ENCODE measurements at regions not wholly inside any gene's neighbourhood (a gene's known extent, or its start where the extent isn't known, plus 50 kb on each side); places are given as distances from the start of the nearest gene placed in this dataset.

GRCh38 chr3:174675406-174675805, 183.7 kb upstream of the NAALADL2 start:
- no peak for DNase-seq

GRCh38 chr3:174681784-174682183, 177.3 kb upstream of the NAALADL2 start:
- DNase-seq: no peak

DNA sequence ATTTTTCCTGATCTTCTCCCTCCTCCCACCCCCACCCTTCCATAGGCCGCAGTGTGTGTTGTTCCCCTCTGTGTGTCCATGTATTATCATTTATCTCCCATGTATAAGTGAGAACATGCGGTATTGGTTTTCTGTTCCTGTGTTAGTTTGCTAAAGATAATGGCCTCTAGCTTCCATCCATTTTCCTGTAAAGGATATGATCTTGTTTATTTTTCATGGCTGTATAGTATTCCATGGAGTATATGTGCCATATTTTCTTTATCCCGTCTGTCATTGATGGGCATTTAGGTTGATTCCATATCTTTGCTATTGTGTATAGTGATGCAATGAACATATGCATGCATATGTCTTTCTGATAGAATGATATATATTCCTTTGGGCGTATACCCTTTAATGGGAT, 173.3 kb upstream of the NAALADL2 start:
- no peak for DNase-seq

DNA sequence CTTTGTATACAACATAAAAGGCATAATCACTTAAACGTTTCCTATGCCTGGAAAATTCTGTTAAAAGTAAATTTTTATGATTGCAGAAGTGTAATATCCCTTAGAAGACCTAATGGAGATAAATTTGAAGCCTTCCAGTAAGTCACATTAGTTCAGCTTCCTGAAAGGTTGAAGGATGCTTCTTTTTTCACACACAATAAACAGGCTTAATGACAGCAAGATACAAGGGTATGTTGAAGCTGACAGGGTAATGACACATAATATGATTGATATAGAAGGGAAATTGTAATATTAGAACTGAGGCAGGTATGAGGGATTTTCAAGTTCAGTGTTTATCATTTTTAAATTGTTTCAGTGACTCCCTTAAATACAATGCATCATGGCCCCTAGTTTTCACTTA, 161.8 kb upstream of the NAALADL2 start:
- DNase-seq: no peak

DNA sequence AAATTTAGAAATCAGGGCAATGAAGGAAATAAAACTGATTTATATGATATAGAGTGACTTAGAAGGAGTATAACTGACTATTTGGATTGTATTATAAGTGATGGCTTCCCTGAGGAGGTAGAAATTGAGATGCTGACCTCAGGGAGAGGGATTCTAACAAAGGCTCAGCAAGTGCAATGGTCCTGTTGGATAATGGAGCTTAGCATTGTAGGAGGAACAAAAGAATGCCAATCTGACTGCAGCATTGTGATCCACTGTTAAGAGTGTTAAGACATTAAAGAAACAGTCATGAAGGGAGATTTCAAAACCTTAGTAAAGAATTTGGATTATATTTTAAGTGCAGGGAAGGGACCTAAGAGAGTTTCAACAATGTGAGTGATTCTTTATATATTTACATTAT, 158.4 kb upstream of the NAALADL2 start:
- no peak for DNase-seq

- no peak for DNase-seq
Measured at GRCh38 chr3:174710612-174711011, 148.5 kb upstream of the NAALADL2 start.

- no peak for DNase-seq
Measured at GRCh38 chr3:174715386-174715785, 143.7 kb upstream of the NAALADL2 start.

GRCh38 chr3:174716956-174717505, 142.1 kb upstream of the NAALADL2 start:
- no peak for DNase-seq

GRCh38 chr3:174720717-174721116, 138.4 kb upstream of the NAALADL2 start:
- no peak for DNase-seq

DNA sequence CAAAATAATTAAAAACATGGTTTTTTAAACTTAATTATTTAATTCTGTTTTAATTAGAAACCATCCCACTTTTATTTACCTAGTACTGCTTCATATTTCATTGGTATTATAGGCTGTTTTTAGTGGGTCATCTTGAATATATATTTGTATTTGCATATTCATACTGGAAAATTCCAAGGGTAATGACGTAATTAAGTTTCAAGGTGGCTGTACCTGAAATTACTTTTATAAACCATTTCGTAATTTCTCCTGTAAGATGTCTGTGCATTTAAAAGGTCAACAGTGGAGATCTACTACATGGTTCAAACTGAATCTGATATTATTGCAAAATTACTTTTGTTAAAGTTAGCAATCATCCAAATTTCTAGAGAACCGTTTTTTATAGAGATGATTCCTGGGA, 133.8 kb upstream of the NAALADL2 start:
- no peak for DNase-seq

GRCh38 chr3:174737966-174738365, 121.2 kb upstream of the NAALADL2 start:
- no peak for DNase-seq

- DNase-seq: no peak
Measured at GRCh38 chr3:174749143-174749542, 110.0 kb upstream of the NAALADL2 start.

DNA sequence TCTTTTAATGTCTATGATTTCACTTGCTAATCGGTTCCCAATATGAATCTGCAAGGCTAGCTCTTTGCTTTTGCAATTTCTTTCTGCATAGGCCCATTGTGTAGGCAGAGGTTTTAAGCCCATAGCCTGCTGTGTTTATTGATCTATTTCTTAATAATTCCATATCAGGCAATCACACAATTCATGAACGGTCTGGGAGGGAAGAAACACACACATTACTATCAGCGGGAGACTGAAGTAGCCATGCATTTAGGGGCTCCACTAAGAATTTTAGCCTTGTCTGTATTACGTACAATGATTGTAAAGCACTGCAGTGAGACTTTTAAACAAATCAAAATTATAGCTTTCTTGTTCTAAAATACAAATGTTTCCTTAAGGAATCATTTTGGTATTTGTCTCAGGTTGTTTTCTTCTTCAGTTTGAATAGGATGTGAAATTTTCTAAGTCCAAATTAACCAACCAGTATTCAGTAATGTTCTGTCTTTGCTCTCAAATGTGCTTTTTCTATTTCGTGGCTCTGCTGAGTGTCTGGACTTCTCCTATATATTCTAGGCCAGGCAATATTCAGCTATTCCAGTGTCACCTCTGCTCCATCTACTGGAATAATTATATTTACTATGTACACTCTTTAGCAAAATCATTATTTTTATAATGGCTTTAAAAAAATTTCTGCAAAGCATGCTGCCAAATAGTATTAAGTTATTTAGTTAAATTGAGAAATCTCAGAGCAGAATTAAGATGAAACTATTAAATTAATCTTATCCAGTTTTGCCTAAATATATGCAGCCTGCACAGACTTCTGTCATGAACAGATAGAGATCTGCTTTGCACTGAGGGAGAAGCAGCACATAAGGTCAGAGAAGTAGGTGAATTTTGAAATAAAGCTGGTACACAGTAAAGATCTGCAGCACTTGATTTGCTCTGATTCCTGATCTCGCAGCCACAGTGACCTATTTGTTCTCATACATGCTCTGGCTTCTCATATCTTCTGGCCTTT, 103.0 kb upstream of the NAALADL2 start:
- no peak for DNase-seq

GRCh38 chr3:174758943-174759342, 100.2 kb upstream of the NAALADL2 start:
- DNase-seq: no peak

GRCh38 chr3:174767406-174767805, 91.7 kb upstream of the NAALADL2 start:
- DNase-seq: no peak

GRCh38 chr3:174767853-174768382, 91.2 kb upstream of the NAALADL2 start:
- DNase-seq: no peak

- no peak for DNase-seq
Measured at GRCh38 chr3:174769171-174769570, 90.0 kb upstream of the NAALADL2 start.

DNA sequence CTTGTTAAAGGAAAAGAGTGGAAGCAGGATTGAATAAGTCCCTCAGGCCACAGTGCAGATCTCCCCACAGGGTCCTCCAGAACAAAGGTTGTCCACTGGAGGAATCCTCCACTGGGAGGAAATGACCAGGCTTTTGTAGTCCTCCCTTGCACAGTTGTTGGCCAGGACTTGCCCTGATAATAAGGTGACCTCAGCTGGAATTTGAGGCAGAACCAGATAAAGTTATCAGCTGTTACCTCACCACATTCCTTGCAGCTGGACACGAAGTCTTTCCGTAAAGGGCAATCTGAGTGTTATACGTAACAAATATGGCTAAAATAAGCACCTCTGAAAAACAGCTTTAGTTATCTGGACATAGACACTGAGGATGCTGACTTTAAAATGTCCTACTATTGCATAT, 83.5 kb upstream of the NAALADL2 start:
- no peak for DNase-seq

DNA sequence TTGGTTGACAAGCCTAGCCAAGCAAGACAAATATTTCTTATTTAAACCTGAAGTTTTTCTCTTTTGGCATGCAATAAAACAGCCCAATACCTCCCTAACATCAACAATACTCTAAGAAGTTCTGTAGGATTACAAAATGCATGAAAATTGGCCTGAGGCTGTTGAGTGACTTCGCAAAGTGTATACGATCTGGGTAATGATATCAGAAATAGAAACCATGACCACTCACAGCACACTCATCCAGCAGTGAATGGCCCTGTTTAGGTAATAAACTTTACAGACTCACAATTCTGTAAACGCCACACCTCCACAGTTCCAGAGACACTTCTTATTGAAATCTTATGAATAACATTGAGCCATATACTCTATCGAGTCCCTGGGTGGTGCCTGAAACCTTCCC, 83.0 kb upstream of the NAALADL2 start:
- no peak for DNase-seq

DNA sequence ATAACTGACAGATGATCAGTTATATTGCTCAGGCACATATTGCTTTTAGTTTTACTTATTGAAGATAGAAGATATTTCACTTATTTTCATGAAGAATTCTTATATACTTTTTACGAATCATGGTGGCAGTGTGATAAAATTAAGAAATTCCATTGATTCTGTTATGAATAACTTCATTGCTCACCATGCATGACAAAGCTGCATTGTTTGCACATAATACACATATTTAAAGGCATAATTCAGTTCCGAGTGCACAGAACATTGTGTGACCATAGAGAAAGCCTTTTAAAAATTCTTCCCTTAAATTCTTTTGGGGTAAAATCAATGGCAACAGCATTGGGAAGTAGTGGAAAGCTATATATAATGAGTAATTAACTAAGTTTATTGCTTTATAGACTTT, 82.5 kb upstream of the NAALADL2 start:
- no peak for DNase-seq

GRCh38 chr3:174777813-174778212, 81.3 kb upstream of the NAALADL2 start:
- no peak for DNase-seq

DNA sequence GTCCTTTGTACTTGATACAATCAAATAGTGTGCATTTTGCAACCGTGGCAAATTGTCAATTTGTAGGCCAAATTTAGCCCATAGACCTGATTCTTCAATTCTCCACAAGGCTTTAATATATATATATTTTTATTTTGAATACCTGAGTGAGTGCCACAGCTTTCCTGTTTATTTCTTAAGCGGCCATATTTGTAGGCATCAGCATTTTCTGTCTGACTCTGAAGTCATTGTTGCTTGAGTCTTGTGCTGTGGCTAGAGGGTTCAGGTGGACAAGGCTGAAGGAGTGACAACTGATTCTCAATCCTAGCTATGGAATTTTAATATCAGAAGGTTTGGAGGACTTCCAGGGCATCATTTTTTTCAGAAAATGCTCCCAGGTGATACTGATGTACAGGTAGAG, 75.6 kb upstream of the NAALADL2 start:
- DNase-seq: no peak

DNA sequence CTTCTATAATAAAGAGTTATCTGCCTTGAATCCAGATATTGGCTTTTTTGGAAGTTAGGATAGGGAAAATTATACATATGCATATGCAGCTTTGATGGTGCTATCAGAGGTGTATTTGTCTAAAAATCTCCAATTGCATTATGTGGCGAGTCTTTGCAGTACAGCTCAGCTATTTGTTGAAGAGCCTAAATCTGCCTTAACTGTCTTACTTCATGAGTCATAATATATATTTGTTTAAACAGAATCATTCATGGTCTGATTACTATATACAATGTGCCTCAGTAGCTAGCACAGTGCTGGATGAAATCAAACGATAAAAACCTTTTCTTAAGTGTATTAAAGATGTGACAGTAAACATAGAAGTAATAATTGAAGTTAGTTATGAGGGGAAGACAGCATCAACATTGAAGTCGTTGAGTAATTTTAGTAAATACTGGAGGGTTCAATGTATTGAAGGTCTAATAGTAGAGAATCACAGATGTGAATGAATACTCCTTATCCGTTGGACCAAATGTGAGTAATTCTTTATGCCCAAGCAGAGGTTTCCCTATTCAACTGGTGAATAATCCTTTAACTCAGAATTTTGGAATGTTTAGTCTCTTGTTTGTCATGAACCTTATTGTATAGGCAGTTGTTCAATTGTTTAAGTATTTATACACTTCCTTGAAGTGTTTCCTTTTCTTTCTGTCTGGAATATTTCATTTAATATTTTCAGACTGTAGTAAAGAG, 74.8 kb upstream of the NAALADL2 start:
- no peak for DNase-seq

GRCh38 chr3:174786825-174787224, 72.3 kb upstream of the NAALADL2 start:
- no peak for DNase-seq

Data from activated CD4-positive, alpha-beta T cell treated with anti-CD3 and anti-CD28 coated beads, Interleukin-2, amount 50 U/mL, for 16 hours (primary cell).